ENCODE measurements at regions not wholly inside any gene's neighbourhood (a gene's known extent, or its start where the extent isn't known, plus 50 kb on each side); places are given as distances from the start of the nearest gene placed in this dataset.

- TF ChIP-seq CTCF (IDR thresholded peaks at IDR 0.05), result no peak
- TF ChIP-seq POLR2A (IDR thresholded peaks at IDR 0.05), result no peak
- TF ChIP-seq EP300 (IDR thresholded peaks at IDR 0.05), result no peak
These were observed 70.4 kb upstream of the ASIC2 start for GRCh38 chr17:33363475-33363874.
